SU-DHL-6 (cell line): ENCODE measurements at regions not wholly inside any gene's neighbourhood (a gene's known extent, or its start where the extent isn't known, plus 50 kb on each side); places are given as distances from the start of the nearest gene placed in this dataset.

Source experiments
- EZH2phosphoT487 ChIP-seq: fragments of 200-600 bp; sonication (generic), shearing (Covaris generic); conservative IDR thresholded peaks from 2 replicates; pipeline ENCODE4 v1.6.1; 2018; ENCODE audit warnings: mild to moderate bottlenecking, antibody characterized with exemption, low read length, moderate library complexity, mixed read lengths
- TF ChIP-seq, protein P1 (sequence below): fragments of 200-600 bp; sonication (generic); IDR thresholded peaks from one replicate; pipeline ENCODE4 v1.5.1; 2017; ENCODE audit warnings: antibody characterized with exemption, mild to moderate bottlenecking, low read length, moderate library complexity; ENCODE audit not compliant: insufficient read depth, poor library complexity, severe bottlenecking

DNA sequence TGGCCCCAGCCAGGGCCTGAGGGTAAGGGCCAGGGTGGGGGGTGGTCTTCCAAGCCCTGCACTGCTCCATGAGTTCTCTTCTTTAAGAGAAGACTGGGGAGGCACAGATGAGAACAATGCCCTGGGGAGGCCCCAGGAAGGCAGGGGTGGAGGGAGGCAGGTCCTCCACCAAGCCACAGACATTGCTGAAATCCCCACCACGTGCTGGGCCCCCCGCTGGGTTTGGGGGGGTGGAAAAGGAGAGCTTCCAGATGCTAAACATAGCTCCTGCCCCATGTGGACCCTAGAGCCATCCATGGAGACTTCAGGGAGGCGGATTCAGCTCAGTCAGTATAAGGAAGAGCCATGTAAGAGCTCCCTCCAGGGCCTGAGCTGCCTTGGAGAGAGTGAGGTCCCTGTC lies 157.8 kb upstream of the LINGO1 start:
- TF ChIP-seq, protein P1, sequence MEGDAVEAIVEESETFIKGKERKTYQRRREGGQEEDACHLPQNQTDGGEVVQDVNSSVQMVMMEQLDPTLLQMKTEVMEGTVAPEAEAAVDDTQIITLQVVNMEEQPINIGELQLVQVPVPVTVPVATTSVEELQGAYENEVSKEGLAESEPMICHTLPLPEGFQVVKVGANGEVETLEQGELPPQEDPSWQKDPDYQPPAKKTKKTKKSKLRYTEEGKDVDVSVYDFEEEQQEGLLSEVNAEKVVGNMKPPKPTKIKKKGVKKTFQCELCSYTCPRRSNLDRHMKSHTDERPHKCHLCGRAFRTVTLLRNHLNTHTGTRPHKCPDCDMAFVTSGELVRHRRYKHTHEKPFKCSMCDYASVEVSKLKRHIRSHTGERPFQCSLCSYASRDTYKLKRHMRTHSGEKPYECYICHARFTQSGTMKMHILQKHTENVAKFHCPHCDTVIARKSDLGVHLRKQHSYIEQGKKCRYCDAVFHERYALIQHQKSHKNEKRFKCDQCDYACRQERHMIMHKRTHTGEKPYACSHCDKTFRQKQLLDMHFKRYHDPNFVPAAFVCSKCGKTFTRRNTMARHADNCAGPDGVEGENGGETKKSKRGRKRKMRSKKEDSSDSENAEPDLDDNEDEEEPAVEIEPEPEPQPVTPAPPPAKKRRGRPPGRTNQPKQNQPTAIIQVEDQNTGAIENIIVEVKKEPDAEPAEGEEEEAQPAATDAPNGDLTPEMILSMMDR = no peak
- TF ChIP-seq EZH2phosphoT487 = no peak
